ENCODE measurements at regions not wholly inside any gene's neighbourhood (a gene's known extent, or its start where the extent isn't known, plus 50 kb on each side); places are given as distances from the start of the nearest gene placed in this dataset.

DNA sequence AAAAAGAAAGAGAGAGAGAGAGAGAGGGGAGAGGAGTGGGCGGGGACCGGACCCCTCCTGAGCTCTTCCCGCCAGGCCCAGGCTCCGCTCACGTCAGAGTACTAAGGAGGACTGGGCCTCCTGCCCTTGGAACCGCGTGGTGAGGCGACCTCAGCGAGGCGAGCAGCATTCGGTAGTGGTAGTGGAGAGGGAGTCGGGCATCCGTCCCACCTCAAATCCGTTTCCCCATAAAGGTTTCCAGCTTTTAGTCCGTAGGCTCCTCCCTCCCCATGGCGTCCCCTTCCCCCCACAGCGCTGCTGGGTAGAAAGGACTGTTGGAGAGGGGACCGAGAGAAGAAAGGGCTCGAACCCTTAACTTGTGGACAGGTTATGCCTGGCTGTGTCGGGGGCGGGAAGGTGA, 124.4 kb upstream of the BARHL2 start:
- H3K4me3 ChIP-seq (ENCODE audit: low read length in 2 of 2) = no peak overlapping the region
- no peaks in the 10 kb centered on the region for H3K4me1 ChIP-seq (ENCODE audit: control insufficient read depth in 1 of 2, insufficient read depth in 2 of 2, low read length in 2 of 2)
- ATAC-seq (ENCODE audit: low FRiP score) (no peak), DNase-seq (no peak)
- H3K27ac ChIP-seq (ENCODE audit: low read depth in 1 of 2, low read length in 2 of 2) = no peak overlapping the region
- H3K9me3 ChIP-seq (ENCODE audit: control insufficient read depth, low read length) = no peaks in the 10 kb centered on the region
- intact Hi-C loops (cut with DNase I) = no loop called here
- WGBS, 2 donors = 39 to 55% methylated on average over 21 of the region's 21 CpGs
- H3K36me3 ChIP-seq (ENCODE audit: control insufficient read depth in 1 of 2, insufficient read depth in 2 of 2, low read length in 1 of 2) = no peaks in the 10 kb centered on the region
- no peaks in the 10 kb centered on the region for H3K27me3 ChIP-seq (ENCODE audit: control insufficient read depth in 1 of 2, insufficient read depth in 2 of 2, low read length in 1 of 2)

- ATAC-seq (ENCODE audit: low FRiP score) (no peak), DNase-seq (no peak)
- Histone ChIP-seq H3K27me3 (ENCODE audit: control insufficient read depth in 1 of 2, insufficient read depth in 2 of 2, low read length in 1 of 2) (no peaks in the 10 kb centered on the region), H3K9me3 (ENCODE audit: control insufficient read depth, low read length) (no peaks in the 10 kb centered on the region), H3K4me1 (ENCODE audit: control insufficient read depth in 1 of 2, insufficient read depth in 2 of 2, low read length in 2 of 2) (no peaks in the 10 kb centered on the region), H3K4me3 (ENCODE audit: low read length in 2 of 2) (no peak overlapping the region), H3K36me3 (ENCODE audit: control insufficient read depth in 1 of 2, insufficient read depth in 2 of 2, low read length in 1 of 2) (no peaks in the 10 kb centered on the region), H3K27ac (ENCODE audit: low read depth in 1 of 2, low read length in 2 of 2) (no peak overlapping the region)
- 41 to 52% methylated on average over 7 of the region's 7 CpGs for WGBS, 2 donors
- intact Hi-C loops (cut with DNase I) = no loop called here
Observed at GRCh38 chr1:90840352-90840751, 123.2 kb upstream of the BARHL2 start.

DNA sequence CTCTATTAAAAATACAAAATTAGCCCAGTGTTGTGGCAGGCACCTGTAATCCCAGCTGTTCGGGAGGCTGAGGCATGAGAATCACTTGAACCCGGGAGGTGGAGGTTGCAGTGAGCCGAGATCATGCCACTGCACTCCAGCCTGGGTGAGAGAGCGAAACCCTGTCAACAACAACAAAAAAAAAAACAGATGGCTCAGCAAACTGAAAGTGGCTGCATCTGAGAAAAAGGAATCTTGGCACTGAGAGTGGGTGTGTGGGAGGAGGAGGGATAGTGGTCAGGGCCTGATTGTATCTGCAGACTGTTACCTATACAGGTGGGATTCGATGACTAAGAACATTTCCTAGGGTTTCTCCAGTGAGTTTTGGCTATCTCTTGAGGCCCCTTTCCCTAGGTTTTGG, 122.2 kb upstream of the BARHL2 start:
- ATAC-seq (ENCODE audit: low FRiP score) = no peak
- Histone ChIP-seq H3K9me3 (ENCODE audit: control insufficient read depth, low read length) (peaks cover 3% of the 10 kb centered on the region), H3K27ac (ENCODE audit: low read depth in 1 of 2, low read length in 2 of 2) (no peak overlapping the region), H3K27me3 (ENCODE audit: control insufficient read depth in 1 of 2, insufficient read depth in 2 of 2, low read length in 1 of 2) (peaks cover 0 to 5% of the 10 kb centered on the region in 2 donors), H3K4me3 (ENCODE audit: low read length in 2 of 2) (no peak overlapping the region), H3K36me3 (ENCODE audit: control insufficient read depth in 1 of 2, insufficient read depth in 2 of 2, low read length in 1 of 2) (no peaks in the 10 kb centered on the region), H3K4me1 (ENCODE audit: control insufficient read depth in 1 of 2, insufficient read depth in 2 of 2, low read length in 2 of 2) (no peaks in the 10 kb centered on the region)
- 59 to 77% methylated on average over 5 of the region's 5 CpGs for WGBS, 2 donors
- no peak for DNase-seq
- intact Hi-C loops (cut with DNase I) = no loop called here

DNA sequence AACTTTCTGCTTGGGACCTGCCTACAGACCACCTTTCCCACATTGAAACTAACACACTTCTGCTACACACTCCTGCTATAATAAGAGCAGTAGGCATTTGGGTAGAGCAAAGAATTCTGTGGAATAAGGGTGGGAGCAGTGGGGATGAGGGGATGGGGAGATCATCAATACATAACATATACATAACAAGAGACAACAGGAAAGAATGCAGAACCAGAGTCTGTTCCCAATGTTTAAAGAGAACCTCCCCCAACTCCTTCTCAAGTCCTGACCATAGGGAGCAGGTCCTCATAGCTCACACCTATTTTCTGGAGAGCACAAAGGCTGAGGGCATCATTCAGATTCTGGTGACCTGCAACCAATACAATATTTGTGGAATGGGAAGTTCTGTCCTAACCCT, 121.6 kb upstream of the BARHL2 start:
- no peak for ATAC-seq (ENCODE audit: low FRiP score)
- intact Hi-C loops (cut with DNase I) = no loop called here
- no peaks in the 10 kb centered on the region for H3K36me3 ChIP-seq (ENCODE audit: control insufficient read depth in 1 of 2, insufficient read depth in 2 of 2, low read length in 1 of 2)
- DNase-seq = no peak
- no peak overlapping the region for H3K4me3 ChIP-seq (ENCODE audit: low read length in 2 of 2)
- peaks cover 3% of the 10 kb centered on the region for H3K9me3 ChIP-seq (ENCODE audit: control insufficient read depth, low read length)
- H3K27ac ChIP-seq (ENCODE audit: low read depth in 1 of 2, low read length in 2 of 2) = no peak overlapping the region
- peaks cover 0 to 6% of the 10 kb centered on the region in 2 donors for H3K27me3 ChIP-seq (ENCODE audit: control insufficient read depth in 1 of 2, insufficient read depth in 2 of 2, low read length in 1 of 2)
- H3K4me1 ChIP-seq (ENCODE audit: control insufficient read depth in 1 of 2, insufficient read depth in 2 of 2, low read length in 2 of 2) = no peaks in the 10 kb centered on the region

GRCh38 chr1:90837420-90837819, 120.3 kb upstream of the BARHL2 start:
- H3K36me3 ChIP-seq (ENCODE audit: control insufficient read depth in 1 of 2, insufficient read depth in 2 of 2, low read length in 1 of 2) = no peaks in the 10 kb centered on the region
- no peak overlapping the region for H3K27ac ChIP-seq (ENCODE audit: low read depth in 1 of 2, low read length in 2 of 2)
- 75 to 87% methylated on average over 7 of the region's 7 CpGs for WGBS, 2 donors
- no peak for ATAC-seq (ENCODE audit: low FRiP score)
- peaks cover 3% of the 10 kb centered on the region for H3K9me3 ChIP-seq (ENCODE audit: control insufficient read depth, low read length)
- DNase-seq = no peak
- intact Hi-C loops (cut with DNase I) = no loop called here
- no peak overlapping the region for H3K4me3 ChIP-seq (ENCODE audit: low read length in 2 of 2)
- peaks cover 0 to 6% of the 10 kb centered on the region in 2 donors for H3K27me3 ChIP-seq (ENCODE audit: control insufficient read depth in 1 of 2, insufficient read depth in 2 of 2, low read length in 1 of 2)
- H3K4me1 ChIP-seq (ENCODE audit: control insufficient read depth in 1 of 2, insufficient read depth in 2 of 2, low read length in 2 of 2) = no peaks in the 10 kb centered on the region

GRCh38 chr1:90836345-90836679, 119.2 kb upstream of the BARHL2 start:
- intact Hi-C loops (cut with DNase I) = no loop called here
- DNase-seq (no peak), ATAC-seq (ENCODE audit: low FRiP score) (peak; percentile 23)
- Histone ChIP-seq H3K4me3 (ENCODE audit: low read length in 2 of 2) (peak overlapping the region; percentile 0 to 19), H3K9me3 (ENCODE audit: control insufficient read depth, low read length) (peaks cover 3% of the 10 kb centered on the region), H3K36me3 (ENCODE audit: control insufficient read depth in 1 of 2, insufficient read depth in 2 of 2, low read length in 1 of 2) (no peaks in the 10 kb centered on the region), H3K27ac (ENCODE audit: low read depth in 1 of 2, low read length in 2 of 2) (no peak overlapping the region), H3K4me1 (ENCODE audit: control insufficient read depth in 1 of 2, insufficient read depth in 2 of 2, low read length in 2 of 2) (no peaks in the 10 kb centered on the region), H3K27me3 (ENCODE audit: control insufficient read depth in 1 of 2, insufficient read depth in 2 of 2, low read length in 1 of 2) (peaks cover 0 to 6% of the 10 kb centered on the region in 2 donors)
- WGBS, 2 donors = 21 to 28% methylated on average over 8 of the region's 8 CpGs

DNA sequence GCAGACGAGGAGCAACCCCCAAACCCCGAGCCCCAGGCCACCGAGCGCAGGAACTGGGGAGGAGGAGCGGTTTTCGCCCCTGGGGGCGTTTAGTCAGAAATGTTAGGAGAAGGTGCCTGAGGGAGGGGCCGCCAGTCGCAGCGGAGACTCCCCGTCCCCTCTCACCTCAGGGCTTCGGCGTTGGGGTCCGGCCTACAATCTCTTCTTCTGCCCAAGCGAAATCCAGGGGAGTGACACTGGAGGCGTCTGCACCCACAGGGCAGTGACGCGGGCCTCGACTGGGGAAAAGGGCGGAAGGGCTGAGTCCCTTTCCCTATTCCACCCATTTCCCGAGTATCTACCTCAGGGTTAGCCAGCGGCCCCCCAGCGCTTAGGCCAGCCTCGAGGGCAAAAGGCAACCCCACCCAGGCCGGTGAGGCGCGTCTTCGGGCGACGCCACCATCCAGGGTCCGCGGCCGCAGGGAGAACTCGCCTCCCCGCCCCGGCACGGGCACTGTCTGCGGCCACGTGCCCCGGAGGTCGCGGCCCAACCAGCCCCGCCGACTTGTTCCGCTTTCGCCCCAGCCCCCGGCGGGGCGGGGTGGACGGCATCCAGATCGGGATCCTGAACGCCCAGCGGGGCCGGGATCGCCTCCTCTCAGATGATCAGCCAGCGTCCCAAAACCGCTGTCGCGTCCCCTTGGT, 118.7 kb upstream of the BARHL2 start:
- no peak overlapping the region for H3K27ac ChIP-seq (ENCODE audit: low read depth in 1 of 2, low read length in 2 of 2)
- intact Hi-C loops (cut with DNase I) = no loop called here
- no peaks in the 10 kb centered on the region for H3K4me1 ChIP-seq (ENCODE audit: control insufficient read depth in 1 of 2, insufficient read depth in 2 of 2, low read length in 2 of 2)
- peaks cover 0 to 6% of the 10 kb centered on the region in 2 donors for H3K27me3 ChIP-seq (ENCODE audit: control insufficient read depth in 1 of 2, insufficient read depth in 2 of 2, low read length in 1 of 2)
- no peaks in the 10 kb centered on the region for H3K36me3 ChIP-seq (ENCODE audit: control insufficient read depth in 1 of 2, insufficient read depth in 2 of 2, low read length in 1 of 2)
- ATAC-seq (ENCODE audit: low FRiP score) = peak; percentile 70
- peak; percentile 49 to 75 for DNase-seq
- H3K9me3 ChIP-seq (ENCODE audit: control insufficient read depth, low read length) = peaks cover 3% of the 10 kb centered on the region
- H3K4me3 ChIP-seq (ENCODE audit: low read length in 2 of 2) = peak overlapping the region; percentile 0 to 19
- 6 to 7% methylated on average over 52 to 59 of the region's 59 CpGs for WGBS, 2 donors

GRCh38 chr1:90834886-90835660, 118.0 kb upstream of the BARHL2 start:
- H3K36me3 ChIP-seq (ENCODE audit: control insufficient read depth in 1 of 2, insufficient read depth in 2 of 2, low read length in 1 of 2) = no peaks in the 10 kb centered on the region
- 16 to 21% methylated on average over 40 of the region's 40 CpGs for WGBS, 2 donors
- peaks cover 0 to 6% of the 10 kb centered on the region in 2 donors for H3K27me3 ChIP-seq (ENCODE audit: control insufficient read depth in 1 of 2, insufficient read depth in 2 of 2, low read length in 1 of 2)
- no peaks in the 10 kb centered on the region for H3K4me1 ChIP-seq (ENCODE audit: control insufficient read depth in 1 of 2, insufficient read depth in 2 of 2, low read length in 2 of 2)
- ATAC-seq (ENCODE audit: low FRiP score) = peak; percentile 55
- no peak for DNase-seq
- intact Hi-C loops (cut with DNase I) = no loop called here
- peaks cover 3% of the 10 kb centered on the region for H3K9me3 ChIP-seq (ENCODE audit: control insufficient read depth, low read length)
- H3K27ac ChIP-seq (ENCODE audit: low read depth in 1 of 2, low read length in 2 of 2) = no peak overlapping the region
- H3K4me3 ChIP-seq (ENCODE audit: low read length in 2 of 2) = no peak overlapping the region

- H3K4me1 ChIP-seq (ENCODE audit: control insufficient read depth in 1 of 2, insufficient read depth in 2 of 2, low read length in 2 of 2) = no peaks in the 10 kb centered on the region
Observed at GRCh38 chr1:90834354-90834885, 117.3 kb upstream of the BARHL2 start.

More at GRCh38 chr1:90834354-90834885, 117.3 kb upstream of the BARHL2 start:
- 30 to 38% methylated on average over 23 of the region's 23 CpGs for WGBS, 2 donors
- Histone ChIP-seq H3K36me3 (ENCODE audit: control insufficient read depth in 1 of 2, insufficient read depth in 2 of 2, low read length in 1 of 2) (no peaks in the 10 kb centered on the region), H3K27ac (ENCODE audit: low read depth in 1 of 2, low read length in 2 of 2) (no peak overlapping the region), H3K27me3 (ENCODE audit: control insufficient read depth in 1 of 2, insufficient read depth in 2 of 2, low read length in 1 of 2) (peaks cover 0 to 6% of the 10 kb centered on the region in 2 donors), H3K4me3 (ENCODE audit: low read length in 2 of 2) (no peak overlapping the region), H3K9me3 (ENCODE audit: control insufficient read depth, low read length) (peaks cover 3% of the 10 kb centered on the region)
- ATAC-seq (ENCODE audit: low FRiP score) (no peak), DNase-seq (no peak)
- intact Hi-C loops (cut with DNase I) = no loop called here
